Duodenal mucosa (tissue), 2 donors: ENCODE measurements at regions not wholly inside any gene's neighbourhood (a gene's known extent, or its start where the extent isn't known, plus 50 kb on each side); places are given as distances from the start of the nearest gene placed in this dataset.
"Not testable (repeated sequence)": the region's sequence is repeated elsewhere in the genome, so short reads cannot be mapped to it uniquely, and the experiment has no call there.

Source experiments
- H3K27ac ChIP-seq: one replicate; pipeline ENCODE4 v1.7.0; 2013; ENCODE audit warnings: low read depth, low read length
- H3K27me3 ChIP-seq, 2 donors: one replicate each; pipeline ENCODE4 v1.7.0; 2013; ENCODE audit warnings: low read length in 2 of 2, control low read depth in 1 of 2; ENCODE audit not compliant: insufficient read depth in 2 of 2, control insufficient read depth in 1 of 2
- H3K36me3 ChIP-seq, 2 donors: one replicate each; pipeline ENCODE4 v1.7.0; 2013; ENCODE audit warnings: low read length in 2 of 2, control low read depth in 1 of 2; ENCODE audit not compliant: insufficient read depth in 2 of 2, control insufficient read depth in 1 of 2
- H3K4me1 ChIP-seq, 2 donors: one replicate each; pipeline ENCODE4 v1.7.0; 2013; ENCODE audit warnings: low read length in 2 of 2, control low read depth in 1 of 2; ENCODE audit not compliant: insufficient read depth in 2 of 2, control insufficient read depth in 1 of 2
- H3K4me3 ChIP-seq, 2 donors: one replicate each; pipeline ENCODE4 v1.7.0; 2013; ENCODE audit warnings: low read length in 2 of 2, low read depth in 1 of 2
- H3K9ac ChIP-seq, 2 donors: one replicate each; pipeline ENCODE4 v1.7.0; 2013; ENCODE audit warnings: low read length in 2 of 2, low read depth in 1 of 2
- H3K9me3 ChIP-seq, 2 donors: one replicate each; pipeline ENCODE4 v1.7.0; 2013; ENCODE audit warnings: low read length in 2 of 2, control low read depth in 1 of 2; ENCODE audit not compliant: control insufficient read depth in 1 of 2

DNA sequence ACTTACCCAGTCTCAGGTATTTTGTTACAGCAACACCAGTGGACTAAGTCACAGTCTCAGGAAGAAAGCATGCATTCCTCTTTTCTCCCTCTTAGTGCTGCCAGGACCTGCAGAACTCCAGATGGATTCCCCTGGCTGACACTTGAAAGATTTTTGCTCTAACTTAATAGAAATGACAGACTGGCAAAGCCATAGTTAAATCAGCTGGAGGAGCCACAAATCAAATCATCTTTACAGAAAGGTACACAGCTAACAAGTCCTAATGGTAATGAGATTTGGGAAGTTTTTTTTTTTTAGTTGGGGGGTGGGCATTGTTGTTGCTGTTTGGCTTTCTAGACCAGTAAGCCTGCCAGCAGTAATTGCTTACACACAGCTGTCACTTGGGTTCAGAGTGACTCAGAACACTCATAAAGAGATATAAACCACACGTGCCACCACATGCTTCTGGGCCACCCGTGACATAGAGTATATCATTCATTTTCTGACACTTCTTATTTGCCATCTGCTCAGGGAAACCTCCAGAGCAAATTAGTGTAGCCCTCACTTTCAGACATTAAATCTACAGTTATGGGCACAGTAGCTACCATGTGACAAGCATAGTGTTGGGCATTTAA is 72.4 kb downstream of the FH start:
- H3K36me3 ChIP-seq = no peaks in the 10 kb centered on the region
- H3K4me3 ChIP-seq = no peak overlapping the region
- H3K9ac ChIP-seq = no peak overlapping the region
- H3K27me3 ChIP-seq = no peaks in the 10 kb centered on the region
- no peak overlapping the region for H3K27ac ChIP-seq
- H3K4me1 ChIP-seq = no peaks in the 10 kb centered on the region
- no peaks in the 10 kb centered on the region for H3K9me3 ChIP-seq

DNA sequence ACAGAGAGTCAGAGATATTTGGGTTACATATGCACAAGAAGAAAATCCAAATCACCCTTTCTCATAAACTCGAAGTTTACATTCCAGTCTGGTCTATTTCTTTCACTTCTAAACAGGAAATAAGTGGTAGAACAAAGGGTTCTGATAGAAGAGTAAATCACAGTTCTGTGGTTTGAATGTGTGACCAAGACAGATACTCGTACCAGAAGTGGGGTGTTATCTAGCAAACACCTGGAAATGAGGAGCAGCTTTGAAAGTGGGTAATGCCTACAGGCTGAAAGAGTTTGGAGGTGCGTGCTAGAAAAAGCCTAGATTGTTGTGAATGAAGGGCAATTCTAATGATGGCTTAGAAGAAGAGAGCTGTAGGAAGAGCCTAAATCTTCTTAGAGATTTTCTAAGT is 74.7 kb downstream of the FH start:
- no peaks in the 10 kb centered on the region for H3K36me3 ChIP-seq

DNA sequence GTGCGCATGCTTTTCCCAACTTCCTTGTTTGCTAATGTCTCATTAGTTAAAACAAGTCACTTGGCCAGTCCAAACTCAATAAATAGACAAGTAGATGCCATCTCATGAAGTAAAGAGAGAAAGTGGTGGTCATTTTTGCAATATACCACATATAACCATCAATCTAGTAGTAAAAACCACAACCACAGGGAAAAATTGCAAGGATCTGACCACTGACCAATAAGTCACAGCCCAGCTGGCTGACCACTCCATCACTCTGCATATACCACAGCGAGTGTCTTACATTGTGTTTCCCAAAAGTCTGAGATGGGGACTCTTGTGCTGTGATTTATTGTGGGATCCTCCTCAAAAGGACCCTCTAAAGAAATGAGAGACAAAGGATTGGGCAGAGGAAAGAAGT is 76.0 kb downstream of the FH start:
- no peaks in the 10 kb centered on the region for H3K9me3 ChIP-seq
- H3K4me3 ChIP-seq = no peak overlapping the region
- H3K36me3 ChIP-seq = no peaks in the 10 kb centered on the region
- no peak overlapping the region for H3K27ac ChIP-seq
- H3K9ac ChIP-seq = no peak overlapping the region
- H3K27me3 ChIP-seq = no peaks in the 10 kb centered on the region
- no peaks in the 10 kb centered on the region for H3K4me1 ChIP-seq

More for the DNA sequence above, 74.7 kb downstream of the FH start:
- H3K9me3 ChIP-seq = no peaks in the 10 kb centered on the region
- H3K27ac ChIP-seq = no peak overlapping the region
- H3K4me1 ChIP-seq = no peaks in the 10 kb centered on the region
- H3K27me3 ChIP-seq = no peaks in the 10 kb centered on the region
- no peak overlapping the region for H3K9ac ChIP-seq
- no peak overlapping the region for H3K4me3 ChIP-seq

DNA sequence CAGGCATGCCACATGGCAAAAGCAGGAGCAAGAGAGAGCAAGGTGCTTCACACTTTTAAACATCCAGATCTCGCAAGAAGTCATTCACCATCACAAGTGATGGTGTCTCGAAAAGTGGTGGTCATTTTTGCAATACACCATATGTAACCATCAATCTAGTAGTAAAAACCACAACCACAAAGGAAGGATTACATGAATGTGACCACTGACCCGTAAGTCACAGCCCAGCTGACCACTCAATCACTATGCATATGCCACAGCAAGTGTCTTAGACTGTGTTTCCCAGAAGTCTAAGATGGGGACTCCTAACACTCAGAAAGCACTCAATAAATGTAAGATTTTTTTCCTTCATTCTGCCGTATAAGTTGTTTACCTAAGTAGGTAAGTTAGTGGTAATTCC is 76.9 kb downstream of the FH start:
- Histone ChIP-seq H3K9ac (no peak overlapping the region), H3K27me3 (no peaks in the 10 kb centered on the region), H3K36me3 (no peaks in the 10 kb centered on the region), H3K4me1 (no peaks in the 10 kb centered on the region), H3K9me3 (no peaks in the 10 kb centered on the region), H3K4me3 (no peak overlapping the region), H3K27ac (no peak overlapping the region)

DNA sequence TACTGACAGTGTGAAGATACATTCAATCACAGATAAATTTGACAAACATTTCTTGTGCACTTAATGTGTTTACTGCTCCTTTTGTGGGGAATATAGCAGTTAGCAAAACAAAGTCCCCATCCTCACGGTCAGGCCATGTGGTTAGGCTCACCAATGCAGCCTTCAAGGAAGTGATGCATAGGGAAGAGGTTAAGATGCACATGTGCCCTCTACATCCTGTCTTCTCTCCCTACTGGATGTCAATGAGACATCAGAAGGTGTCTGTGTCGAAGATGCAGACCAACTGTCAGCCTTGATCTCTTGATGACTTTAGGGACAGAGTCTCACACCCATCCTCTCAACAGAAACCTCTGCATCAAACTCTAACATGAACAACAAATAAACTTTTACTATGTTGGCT is 78.7 kb downstream of the FH start:
- H3K9ac ChIP-seq = no peak overlapping the region
- no peak overlapping the region for H3K27ac ChIP-seq
- H3K4me3 ChIP-seq = no peak overlapping the region
- no peaks in the 10 kb centered on the region for H3K4me1 ChIP-seq
- H3K36me3 ChIP-seq = no peaks in the 10 kb centered on the region
- H3K9me3 ChIP-seq = no peaks in the 10 kb centered on the region
- H3K27me3 ChIP-seq = no peaks in the 10 kb centered on the region

DNA sequence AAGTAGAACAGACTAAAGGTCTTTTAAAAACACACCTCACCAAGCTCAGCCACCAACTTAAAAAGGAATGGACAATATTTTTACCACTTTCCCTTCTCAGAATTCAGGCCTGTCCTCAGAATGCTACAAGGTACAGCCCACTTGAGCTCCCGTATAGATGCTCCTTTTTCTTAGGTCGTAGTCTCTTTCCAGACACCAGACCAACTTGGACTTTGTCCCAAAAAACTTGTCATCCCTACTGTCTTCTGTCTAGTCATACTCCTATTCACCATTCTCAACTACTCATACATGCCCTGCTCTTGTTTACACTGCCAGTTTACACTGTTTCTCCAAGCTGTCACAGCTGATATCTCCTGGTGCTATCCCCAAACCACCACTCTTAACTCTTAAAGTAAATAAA is 80.9 kb downstream of the FH start:
- not testable (repeated sequence) for H3K9me3 ChIP-seq, H3K36me3 ChIP-seq, H3K4me3 ChIP-seq, H3K4me1 ChIP-seq, H3K9ac ChIP-seq, H3K27me3 ChIP-seq, H3K27ac ChIP-seq

DNA sequence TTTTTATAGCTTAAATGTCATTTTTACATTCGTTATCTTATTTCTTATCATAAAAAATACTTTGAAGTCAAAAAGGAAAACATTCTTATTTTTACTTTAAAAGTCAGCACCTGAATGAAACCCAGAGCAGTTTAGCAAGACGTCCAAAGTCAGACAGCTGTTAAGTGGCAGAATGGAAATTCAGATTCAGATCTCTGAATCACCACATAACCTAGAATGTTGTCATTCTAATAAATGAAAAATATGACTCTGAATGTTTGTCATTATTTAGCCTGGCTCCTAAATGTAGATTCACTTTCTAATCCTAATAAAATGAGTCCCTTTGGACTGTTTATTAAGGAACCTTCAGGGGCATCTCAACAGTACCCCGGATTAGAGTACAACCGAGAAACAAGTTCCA is 75.2 kb upstream of the RGS7 start:
- Histone ChIP-seq H3K27ac (no peak overlapping the region), H3K4me1 (no peaks in the 10 kb centered on the region), H3K4me3 (no peak overlapping the region)

DNA sequence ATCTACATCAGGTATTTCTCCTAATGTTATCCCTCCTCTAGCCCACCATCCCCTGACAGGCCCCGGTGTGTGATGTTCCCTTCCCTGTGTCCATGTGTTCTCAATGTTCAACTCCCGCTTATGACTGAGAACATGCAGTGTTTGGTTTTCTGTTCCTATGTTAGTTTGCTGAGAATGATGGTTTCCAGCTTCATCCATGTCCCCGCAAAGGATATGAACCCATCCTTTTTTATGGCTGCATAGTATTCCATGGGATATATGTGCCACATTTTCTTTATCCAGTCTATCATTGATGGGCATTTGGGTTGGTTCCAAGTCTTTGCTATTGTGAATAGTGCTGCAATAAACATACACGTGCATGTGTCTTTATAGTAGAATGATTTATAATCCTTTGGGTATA is 68.1 kb upstream of the RGS7 start:
- H3K27ac ChIP-seq, H3K4me3 ChIP-seq, H3K9ac ChIP-seq, H3K9me3 ChIP-seq, H3K4me1 ChIP-seq, H3K36me3 ChIP-seq: not testable (repeated sequence)
- peaks cover 23 to 35% of the 10 kb centered on the region in 2 donors for H3K27me3 ChIP-seq

More for the DNA sequence above, 75.2 kb upstream of the RGS7 start:
- no peak overlapping the region for H3K9ac ChIP-seq
- no peaks in the 10 kb centered on the region for H3K9me3 ChIP-seq
- no peaks in the 10 kb centered on the region for H3K36me3 ChIP-seq
- no peaks in the 10 kb centered on the region for H3K27me3 ChIP-seq

DNA sequence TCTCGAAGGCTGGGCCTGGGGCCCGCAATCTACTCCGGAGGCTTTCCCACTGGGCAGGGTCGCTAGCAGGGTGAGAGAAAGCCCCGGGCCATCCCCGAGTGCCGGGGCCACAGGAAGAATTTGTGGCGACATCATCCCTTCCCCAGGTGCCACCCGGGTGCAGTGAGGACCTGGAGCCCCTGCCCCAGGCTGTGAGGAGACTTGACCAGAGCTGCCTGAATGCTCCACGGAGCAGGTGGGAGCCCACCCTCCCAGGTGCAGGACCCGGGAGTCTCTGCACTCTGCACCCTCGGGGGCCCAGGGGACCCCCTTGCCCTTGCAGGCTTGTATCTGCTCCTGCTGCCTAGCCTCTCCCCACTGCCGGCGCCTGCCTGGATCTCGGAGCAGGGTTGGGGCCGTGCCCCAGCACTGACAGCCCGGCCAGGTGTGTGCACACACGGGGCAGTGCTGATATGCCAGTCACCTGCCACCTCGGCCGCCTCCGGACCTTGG is 67.5 kb upstream of the RGS7 start:
- Histone ChIP-seq H3K4me1 (no peaks in the 10 kb centered on the region), H3K27ac (no peak overlapping the region), H3K27me3 (peaks cover 23 to 35% of the 10 kb centered on the region in 2 donors), H3K9me3 (no peaks in the 10 kb centered on the region), H3K9ac (no peak overlapping the region), H3K4me3 (peak overlapping the region; percentile 3 to 50), H3K36me3 (no peaks in the 10 kb centered on the region)

DNA sequence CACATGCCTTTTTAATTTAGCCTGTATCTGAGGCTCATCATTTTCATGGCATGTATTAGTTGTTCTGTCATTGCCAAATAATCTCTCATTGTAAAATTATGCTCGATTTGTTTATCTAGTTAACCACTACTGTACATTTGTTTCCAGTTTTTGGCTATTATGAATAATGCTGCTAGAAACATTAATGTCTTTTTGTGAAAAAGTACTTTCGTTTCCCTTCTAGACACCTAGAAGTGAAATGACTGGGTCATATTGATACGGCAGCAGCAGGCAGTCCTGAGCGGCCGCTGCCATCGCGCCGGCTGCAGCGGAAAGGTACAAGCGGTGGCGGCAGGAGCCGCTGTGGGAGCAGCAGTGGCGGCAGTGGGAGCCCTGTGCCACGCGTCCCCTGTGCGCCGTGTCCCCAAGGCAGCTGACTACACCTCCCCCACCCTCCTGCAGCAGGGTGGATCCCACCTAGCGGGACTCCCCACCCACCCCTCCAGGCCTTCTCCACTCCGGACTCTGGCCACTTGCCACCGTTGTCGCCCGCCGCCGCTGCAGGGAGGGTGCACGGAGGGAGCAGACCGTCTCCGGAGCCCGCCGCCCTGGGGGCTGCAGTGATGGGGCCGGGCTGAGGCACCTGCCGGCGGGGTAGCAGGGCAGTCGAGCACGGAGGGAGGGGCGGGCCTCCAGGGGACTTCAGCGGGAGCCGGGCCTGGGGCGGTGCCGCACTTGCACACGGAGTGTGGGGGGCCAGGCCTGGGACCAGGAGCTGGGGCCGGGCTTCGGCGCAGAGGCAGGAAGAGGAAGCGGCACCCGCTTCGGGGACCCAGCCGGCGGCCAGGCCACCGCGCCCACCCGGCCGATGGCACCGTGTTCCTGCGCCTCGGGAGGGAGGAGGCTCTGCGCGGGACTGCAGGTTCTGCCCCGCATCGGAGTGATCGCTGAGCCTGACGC is 66.8 kb upstream of the RGS7 start:
- Histone ChIP-seq H3K36me3 (no peaks in the 10 kb centered on the region), H3K4me1 (no peaks in the 10 kb centered on the region), H3K4me3 (peak overlapping the region; percentile 50), H3K9ac (no peak overlapping the region), H3K27ac (no peak overlapping the region), H3K9me3 (no peaks in the 10 kb centered on the region), H3K27me3 (peaks cover 23 to 35% of the 10 kb centered on the region in 2 donors)
